GM13976 (cell line): ENCODE measurements at regions not wholly inside any gene's neighbourhood (a gene's known extent, or its start where the extent isn't known, plus 50 kb on each side); places are given as distances from the start of the nearest gene placed in this dataset.
"Not testable (repeated sequence)": the region's sequence is repeated elsewhere in the genome, so short reads cannot be mapped to it uniquely, and the experiment has no call there.

Experiments
- DNase-seq: peaks from one replicate; pipeline ENCODE4 v3.0.0; 2012; ENCODE audit warnings: low spot score
- in situ Hi-C: fragments of 300-500 bp; cut with MboI; formaldehyde crosslinking; loops from one replicate; pipeline ENCODE4 v1.12.0; 2022; ENCODE audit warnings: low sequenced_read_pairs, mixed read lengths, inconsistent platforms; ENCODE audit not compliant: unreplicated experiment
- TF ChIP-seq, protein P1 (sequence below): IDR thresholded peaks from 2 replicates; pipeline ENCODE4 v1.5.1; 2012; ENCODE audit warnings: borderline replicate concordance, mild to moderate bottlenecking; ENCODE audit not compliant: insufficient read depth; ENCODE audit errors: extremely low read depth, missing control alignments, control extremely low read depth

GRCh38 chr6:44040786-44041185 lies 86.5 kb downstream of the MRPL14 start:
- TF ChIP-seq, protein P1, sequence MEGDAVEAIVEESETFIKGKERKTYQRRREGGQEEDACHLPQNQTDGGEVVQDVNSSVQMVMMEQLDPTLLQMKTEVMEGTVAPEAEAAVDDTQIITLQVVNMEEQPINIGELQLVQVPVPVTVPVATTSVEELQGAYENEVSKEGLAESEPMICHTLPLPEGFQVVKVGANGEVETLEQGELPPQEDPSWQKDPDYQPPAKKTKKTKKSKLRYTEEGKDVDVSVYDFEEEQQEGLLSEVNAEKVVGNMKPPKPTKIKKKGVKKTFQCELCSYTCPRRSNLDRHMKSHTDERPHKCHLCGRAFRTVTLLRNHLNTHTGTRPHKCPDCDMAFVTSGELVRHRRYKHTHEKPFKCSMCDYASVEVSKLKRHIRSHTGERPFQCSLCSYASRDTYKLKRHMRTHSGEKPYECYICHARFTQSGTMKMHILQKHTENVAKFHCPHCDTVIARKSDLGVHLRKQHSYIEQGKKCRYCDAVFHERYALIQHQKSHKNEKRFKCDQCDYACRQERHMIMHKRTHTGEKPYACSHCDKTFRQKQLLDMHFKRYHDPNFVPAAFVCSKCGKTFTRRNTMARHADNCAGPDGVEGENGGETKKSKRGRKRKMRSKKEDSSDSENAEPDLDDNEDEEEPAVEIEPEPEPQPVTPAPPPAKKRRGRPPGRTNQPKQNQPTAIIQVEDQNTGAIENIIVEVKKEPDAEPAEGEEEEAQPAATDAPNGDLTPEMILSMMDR: no peak
- no peak for DNase-seq
- in situ Hi-C loops: no loop called here

DNA sequence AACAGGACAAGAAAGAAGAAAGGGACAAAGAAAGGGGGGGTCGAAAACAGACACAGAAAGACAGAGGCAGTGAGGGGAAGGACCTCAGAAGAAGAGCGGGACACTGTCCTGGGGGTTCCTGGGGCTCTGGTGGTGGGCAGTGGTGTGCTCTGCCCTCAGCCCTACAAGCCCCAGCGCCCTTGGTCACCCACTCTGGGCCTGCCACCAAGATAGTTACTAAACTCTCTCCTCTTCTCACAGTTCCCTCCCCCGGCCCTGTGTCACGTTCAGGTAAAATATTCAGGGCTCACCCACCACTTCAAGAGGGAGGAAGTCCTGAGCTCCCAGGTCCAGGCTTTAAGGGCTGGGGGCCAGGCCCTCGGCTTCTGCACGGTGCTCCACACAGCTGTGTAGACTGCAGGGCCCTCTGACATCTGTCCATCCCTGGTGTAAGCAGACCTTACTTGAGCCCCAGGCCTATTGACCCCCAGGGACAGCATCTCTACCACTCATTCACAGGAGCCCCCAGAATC lies 87.4 kb downstream of the MRPL14 start:
- TF ChIP-seq, protein P1: no peak
- in situ Hi-C loops: no loop called here
- no peak for DNase-seq

GRCh38 chr6:44039191-44039719 lies 88.0 kb downstream of the MRPL14 start:
- TF ChIP-seq, protein P1: no peak
- in situ Hi-C loops: no loop called here
- no peak for DNase-seq

DNA sequence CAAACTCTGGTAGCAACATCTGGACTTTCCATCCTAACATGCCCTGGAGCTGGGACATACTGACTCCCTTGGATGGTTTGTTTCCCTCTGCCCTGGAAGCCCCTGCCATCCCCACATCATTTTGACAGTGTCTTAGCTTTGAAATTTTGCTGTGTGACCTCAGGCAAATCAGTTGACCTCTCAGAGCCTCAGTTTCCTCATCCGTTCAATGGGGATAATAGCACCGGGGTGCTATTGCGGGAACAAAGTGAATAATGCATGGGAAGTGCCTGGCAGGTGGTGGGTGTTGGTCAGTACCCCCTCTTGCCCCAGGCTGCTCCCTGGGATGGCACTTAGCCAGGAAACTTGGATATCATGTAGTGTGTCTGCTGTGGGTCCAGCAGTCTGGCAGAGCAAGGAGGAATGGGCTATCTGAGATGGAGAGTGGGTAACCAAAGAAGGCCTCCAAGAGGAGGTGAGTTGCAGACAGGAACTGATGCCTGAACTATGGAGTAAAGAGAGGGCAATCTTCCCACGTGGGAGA lies 88.6 kb downstream of the MRPL14 start:
- TF ChIP-seq, protein P1: no peak
- DNase-seq: no peak
- in situ Hi-C loops: no loop called here

DNA sequence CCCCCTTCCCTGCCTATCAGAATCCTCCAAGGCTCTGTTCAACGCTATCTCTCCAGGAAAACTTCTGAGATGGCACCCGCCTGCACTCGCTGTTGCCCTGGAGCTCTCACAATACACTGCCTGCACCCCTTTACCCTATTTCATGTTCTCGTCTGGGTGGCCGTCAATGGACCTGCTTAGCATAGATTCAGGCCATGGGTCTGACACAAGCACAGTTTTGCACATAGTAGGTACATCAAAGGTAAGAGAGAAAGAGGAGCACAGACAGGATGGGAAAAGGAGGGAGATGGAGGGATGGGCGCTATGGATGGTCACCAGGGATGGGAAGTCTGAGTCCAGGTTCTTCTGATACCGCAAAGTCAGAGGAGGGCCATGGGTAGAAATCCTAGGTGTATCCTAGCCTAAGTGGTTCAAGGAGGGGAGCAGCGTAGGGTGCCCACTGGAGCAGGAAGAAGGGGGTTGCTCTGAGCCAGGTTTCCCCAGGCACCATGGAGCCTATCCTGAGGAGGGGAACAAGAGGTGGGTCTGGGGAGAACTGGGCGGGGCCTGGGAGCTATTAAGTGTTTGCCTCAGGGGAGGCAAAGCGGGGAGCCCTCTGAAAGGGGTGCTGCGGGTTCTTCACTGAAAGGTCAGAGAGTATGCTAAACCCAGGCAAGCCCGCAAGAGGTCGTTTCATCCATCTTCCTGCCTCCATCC lies 89.3 kb downstream of the MRPL14 start:
- no peak for DNase-seq
- TF ChIP-seq, protein P1: no peak
- in situ Hi-C loops: no loop called here

- in situ Hi-C loops, DNase-seq: not testable (repeated sequence)
These were observed 90.0 kb downstream of the MRPL14 start for GRCh38 chr6:44037276-44037675.

DNA sequence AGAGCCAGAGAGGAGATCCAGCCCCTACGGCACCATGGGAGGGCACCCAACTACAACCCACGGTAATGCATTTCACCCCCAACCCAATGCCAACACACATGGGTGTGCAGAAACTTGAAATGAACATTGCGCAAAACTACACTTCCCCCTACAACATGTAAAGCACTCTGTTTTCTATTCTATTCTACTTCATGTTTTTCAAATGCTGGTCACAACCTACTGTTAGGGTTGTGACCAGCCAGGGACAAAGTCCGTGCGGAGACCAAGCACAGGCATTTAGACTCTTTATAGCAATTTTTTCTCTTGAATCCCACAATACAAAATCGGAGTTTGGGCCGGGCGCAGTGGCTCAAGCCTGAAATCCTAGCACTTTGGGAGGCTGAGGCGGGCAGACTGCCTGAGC lies 90.6 kb downstream of the MRPL14 start:
- no peak for DNase-seq
- in situ Hi-C loops: no loop called here
- TF ChIP-seq, protein P1: no peak
